Neural progenitor cell (in vitro differentiated cells): ENCODE measurements at regions not wholly inside any gene's neighbourhood (a gene's known extent, or its start where the extent isn't known, plus 50 kb on each side); places are given as distances from the start of the nearest gene placed in this dataset.

ENCODE experiments used
- DNase-seq: peaks from one replicate; pipeline ENCODE4 v3.0.0-alpha.2; 2016; ENCODE audit warnings: low spot score
- H2AFZ ChIP-seq: fragments of 200-600 bp; sonication (generic); replicated peaks from 2 replicates; pipeline ENCODE4 v1.6.1; 2016; ENCODE audit warnings: antibody characterized with exemption
- H3F3A ChIP-seq: fragments of 200-600 bp; sonication (generic); 2 replicates; pipeline ENCODE4 v1.6.1; 2016; ENCODE audit warnings: antibody characterized with exemption, low read depth
- H3K27ac ChIP-seq: fragments of 200-600 bp; sonication (generic); 2 replicates; pipeline ENCODE4 v1.5.1; 2016; ENCODE audit warnings: mild to moderate bottlenecking
- H3K27me3 ChIP-seq: fragments of 200-600 bp; sonication (generic); 2 replicates; pipeline ENCODE4 v1.6.1; 2016; ENCODE audit warnings: mild to moderate bottlenecking, moderate library complexity
- H3K36me3 ChIP-seq: fragments of 200-600 bp; sonication (generic); 2 replicates; pipeline ENCODE4 v1.5.1; 2016
- H3K4me1 ChIP-seq: fragments of 200-600 bp; sonication (generic); 2 replicates; pipeline ENCODE4 v1.6.1; 2016; ENCODE audit warnings: mixed run types
- H3K4me2 ChIP-seq: fragments of 200-600 bp; sonication (generic); 2 replicates; pipeline ENCODE4 v1.6.1; 2016
- H3K4me3 ChIP-seq: fragments of 200-600 bp; sonication (generic); 2 replicates; pipeline ENCODE4 v1.5.1; 2016
- H3K79me2 ChIP-seq: fragments of 200-600 bp; sonication (generic); 2 replicates; pipeline ENCODE4 v1.6.1; 2016; ENCODE audit warnings: low read depth
- H3K9ac ChIP-seq: fragments of 200-600 bp; sonication (generic); 2 replicates; pipeline ENCODE4 v1.6.1; 2016
- H3K9me3 ChIP-seq: fragments of 200-600 bp; sonication (generic); 2 replicates; pipeline ENCODE4 v1.5.1; 2016; ENCODE audit warnings: low read depth
- H4K20me1 ChIP-seq: fragments of 200-600 bp; sonication (generic); 2 replicates; pipeline ENCODE4 v1.6.1; 2016; ENCODE audit warnings: low read depth
- H3K27ac Mint-ChIP-seq: 3 replicates; pipeline ENCODE4 v1.8.0; 2021; ENCODE audit warnings: mixed read lengths
- H3K27me3 Mint-ChIP-seq: 2 replicates; pipeline ENCODE4 v1.8.0; 2022; ENCODE audit warnings: low read depth, mild to moderate bottlenecking, inconsistent platforms, moderate library complexity, mixed read lengths; ENCODE audit not compliant: insufficient read depth
- H3K36me3 Mint-ChIP-seq: 3 replicates; pipeline ENCODE4 v1.8.0; 2021; ENCODE audit warnings: mixed read lengths
- H3K4me1 Mint-ChIP-seq: 3 replicates; pipeline ENCODE4 v1.8.0; 2021; ENCODE audit warnings: mixed read lengths
- H3K4me3 Mint-ChIP-seq: 3 replicates; pipeline ENCODE4 v1.8.0; 2021; ENCODE audit warnings: mild to moderate bottlenecking, moderate library complexity, mixed read lengths
- H3K9me3 Mint-ChIP-seq: 3 replicates; pipeline ENCODE4 v1.8.0; 2020; ENCODE audit warnings: mixed read lengths
- CTCF ChIP-seq: fragments of 200-600 bp; sonication (generic); IDR thresholded peaks from 2 replicates; pipeline ENCODE4 v1.5.1; 2017; ENCODE audit warnings: antibody characterized with exemption, mild to moderate bottlenecking
- EZH2 ChIP-seq: fragments of 200-600 bp; sonication (generic); IDR thresholded peaks from 2 replicates; pipeline ENCODE4 v1.6.1; 2017; ENCODE audit warnings: antibody characterized with exemption, mild to moderate bottlenecking, moderate library complexity
- EZH2phosphoT487 ChIP-seq: fragments of 200-600 bp; sonication (generic); IDR thresholded peaks from 2 replicates; pipeline ENCODE4 v1.6.1; 2017; ENCODE audit warnings: antibody characterized with exemption

- no peak for TF ChIP-seq CTCF
- TF ChIP-seq EZH2phosphoT487, result no peak
- TF ChIP-seq EZH2, result no peak
- no peak overlapping the region for H3K27ac Mint-ChIP-seq
- no peak for DNase-seq
Observed at GRCh38 chr14:83017296-83017695, 1483.6 kb upstream of the SEL1L start.

GRCh38 chr14:83019744-83020414, 1486.2 kb upstream of the SEL1L start:
- TF ChIP-seq EZH2 (no peak), EZH2phosphoT487 (no peak), CTCF (no peak)
- no peak overlapping the region for H2AFZ ChIP-seq
- no peak for DNase-seq
- Mint-ChIP-seq H3K36me3 (no peaks in the 10 kb centered on the region), H3K27me3 (no peaks in the 10 kb centered on the region), H3K27ac (no peak overlapping the region), H3K4me1 (no peaks in the 10 kb centered on the region), H3K9me3 (no peaks in the 10 kb centered on the region), H3K4me3 (no peak overlapping the region)
- H3K9ac ChIP-seq, result no peak overlapping the region
- no peaks in the 10 kb centered on the region for H3K4me1 ChIP-seq
- H3K4me2 ChIP-seq, result no peak overlapping the region
- no peaks in the 10 kb centered on the region for H3F3A ChIP-seq
- H3K79me2 ChIP-seq, result no peaks in the 10 kb centered on the region
- H3K27ac ChIP-seq, result no peak overlapping the region
- no peaks in the 10 kb centered on the region for H4K20me1 ChIP-seq
- no peak overlapping the region for H3K4me3 ChIP-seq
- H3K9me3 ChIP-seq, result no peaks in the 10 kb centered on the region
- H3K36me3 ChIP-seq, result no peaks in the 10 kb centered on the region
- H3K27me3 ChIP-seq, result no peaks in the 10 kb centered on the region

More at GRCh38 chr14:83017296-83017695, 1483.6 kb upstream of the SEL1L start:
- H4K20me1 ChIP-seq, result no peaks in the 10 kb centered on the region
- no peaks in the 10 kb centered on the region for H3K36me3 Mint-ChIP-seq
- H3K4me1 Mint-ChIP-seq, result no peaks in the 10 kb centered on the region
- H2AFZ ChIP-seq, result no peak overlapping the region
- no peaks in the 10 kb centered on the region for H3K27me3 ChIP-seq
- H3K4me3 ChIP-seq, result no peak overlapping the region
- H3K27ac ChIP-seq, result no peak overlapping the region
- H3K27me3 Mint-ChIP-seq, result no peaks in the 10 kb centered on the region
- no peak overlapping the region for H3K9ac ChIP-seq
- H3K4me2 ChIP-seq, result no peak overlapping the region
- no peaks in the 10 kb centered on the region for H3K36me3 ChIP-seq
- no peaks in the 10 kb centered on the region for H3K9me3 Mint-ChIP-seq
- no peaks in the 10 kb centered on the region for H3K9me3 ChIP-seq
- H3F3A ChIP-seq, result no peaks in the 10 kb centered on the region
- H3K4me1 ChIP-seq, result no peaks in the 10 kb centered on the region
- no peaks in the 10 kb centered on the region for H3K79me2 ChIP-seq
- no peak overlapping the region for H3K4me3 Mint-ChIP-seq

GRCh38 chr14:83021323-83021722, 1487.7 kb upstream of the SEL1L start:
- Histone ChIP-seq H3K4me2 (no peak overlapping the region), H3K4me3 (no peak overlapping the region), H3K9ac (no peak overlapping the region), H3K27ac (no peak overlapping the region), H3K4me1 (no peaks in the 10 kb centered on the region), H3K79me2 (no peaks in the 10 kb centered on the region), H3K9me3 (no peaks in the 10 kb centered on the region), H4K20me1 (no peaks in the 10 kb centered on the region), H3K27me3 (no peaks in the 10 kb centered on the region), H3K36me3 (no peaks in the 10 kb centered on the region), H3F3A (no peaks in the 10 kb centered on the region), H2AFZ (no peak overlapping the region)
- no peaks in the 10 kb centered on the region for H3K27me3 Mint-ChIP-seq
- no peaks in the 10 kb centered on the region for H3K9me3 Mint-ChIP-seq
- H3K4me3 Mint-ChIP-seq, result no peak overlapping the region
- DNase-seq, result no peak
- TF ChIP-seq EZH2phosphoT487 (no peak), CTCF (no peak), EZH2 (no peak)
- H3K4me1 Mint-ChIP-seq, result no peaks in the 10 kb centered on the region
- no peak overlapping the region for H3K27ac Mint-ChIP-seq
- H3K36me3 Mint-ChIP-seq, result no peaks in the 10 kb centered on the region
